HG02623 (cell line): ENCODE measurements at regions not wholly inside any gene's neighbourhood (a gene's known extent, or its start where the extent isn't known, plus 50 kb on each side); places are given as distances from the start of the nearest gene placed in this dataset.
A peak's percentile ranks its signal among the peaks of the same experiment; 100 is the strongest.

ENCODE experiments used
- ATAC-seq: cut with Tn5 transposase; IDR thresholded peaks from one replicate; pipeline ENCODE4 v1.9.1; 2021; ENCODE audit warnings: moderate library complexity; ENCODE audit not compliant: unreplicated experiment

DNA sequence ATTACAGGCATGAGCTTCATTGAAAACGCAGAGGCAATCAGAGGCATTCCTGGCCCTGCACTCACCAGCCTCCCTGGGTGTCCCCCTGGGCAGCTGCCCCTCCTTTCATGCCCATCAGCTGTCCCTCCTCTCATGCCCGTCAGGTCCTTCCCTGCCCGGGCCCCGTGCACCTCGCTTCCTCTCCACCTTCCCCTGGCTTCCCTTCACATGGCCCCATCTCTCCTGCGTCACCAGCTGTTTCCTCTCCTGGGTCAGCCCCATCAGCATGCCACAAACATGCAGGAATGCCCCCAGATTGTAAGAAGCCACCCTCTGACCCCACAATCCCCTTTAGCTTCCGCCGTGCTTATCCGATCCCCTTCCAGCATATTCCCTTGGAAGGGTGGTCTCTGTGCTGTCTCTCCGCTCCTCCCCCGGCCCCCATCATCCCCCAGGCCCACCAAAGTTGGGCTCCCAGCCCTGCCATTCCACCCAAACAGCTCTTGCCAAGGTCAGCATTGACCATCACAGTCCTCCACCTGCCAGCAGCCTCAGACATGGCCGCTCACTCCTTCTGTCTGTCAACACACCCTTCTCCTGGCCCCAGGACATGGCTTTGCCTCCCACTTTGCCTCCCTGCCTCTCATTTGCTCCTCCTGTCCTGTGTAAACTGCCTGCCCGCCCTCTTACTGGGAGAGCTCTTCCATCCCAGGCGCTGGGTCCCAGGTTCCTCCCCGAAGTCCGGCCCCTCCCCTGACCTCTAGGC, 98.6 kb upstream of the IER5L start:
- no peak for ATAC-seq

DNA sequence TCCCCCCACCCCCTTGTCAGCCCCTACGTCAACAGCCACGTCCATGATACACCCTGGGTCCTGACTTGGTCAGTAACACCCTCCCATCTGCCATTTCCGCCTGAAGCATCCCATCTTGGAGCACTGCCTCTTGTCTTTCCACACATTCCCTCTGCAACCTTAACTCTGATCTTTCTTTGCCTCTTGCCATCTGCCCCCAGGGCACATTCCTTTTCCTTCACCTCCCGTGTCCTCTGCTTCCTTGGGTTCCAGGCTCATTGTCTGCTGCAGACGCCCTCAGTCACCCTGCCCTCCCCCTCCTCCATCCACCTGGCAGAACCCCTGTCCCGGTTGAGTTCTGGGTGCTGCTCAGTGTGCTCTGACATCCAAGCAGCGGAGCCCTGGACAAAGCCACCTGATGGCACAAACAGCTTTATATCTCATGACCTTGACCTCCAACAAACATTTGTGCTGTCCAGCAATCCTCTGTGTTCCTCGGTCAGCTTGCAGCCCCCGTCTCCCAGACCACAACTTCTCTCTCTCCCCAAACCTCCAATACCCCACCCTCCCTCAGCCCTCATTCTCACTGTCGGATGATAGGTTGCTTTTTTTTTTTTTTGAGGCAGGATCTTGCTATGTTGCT, 97.7 kb upstream of the IER5L start:
- ATAC-seq: no peak

DNA sequence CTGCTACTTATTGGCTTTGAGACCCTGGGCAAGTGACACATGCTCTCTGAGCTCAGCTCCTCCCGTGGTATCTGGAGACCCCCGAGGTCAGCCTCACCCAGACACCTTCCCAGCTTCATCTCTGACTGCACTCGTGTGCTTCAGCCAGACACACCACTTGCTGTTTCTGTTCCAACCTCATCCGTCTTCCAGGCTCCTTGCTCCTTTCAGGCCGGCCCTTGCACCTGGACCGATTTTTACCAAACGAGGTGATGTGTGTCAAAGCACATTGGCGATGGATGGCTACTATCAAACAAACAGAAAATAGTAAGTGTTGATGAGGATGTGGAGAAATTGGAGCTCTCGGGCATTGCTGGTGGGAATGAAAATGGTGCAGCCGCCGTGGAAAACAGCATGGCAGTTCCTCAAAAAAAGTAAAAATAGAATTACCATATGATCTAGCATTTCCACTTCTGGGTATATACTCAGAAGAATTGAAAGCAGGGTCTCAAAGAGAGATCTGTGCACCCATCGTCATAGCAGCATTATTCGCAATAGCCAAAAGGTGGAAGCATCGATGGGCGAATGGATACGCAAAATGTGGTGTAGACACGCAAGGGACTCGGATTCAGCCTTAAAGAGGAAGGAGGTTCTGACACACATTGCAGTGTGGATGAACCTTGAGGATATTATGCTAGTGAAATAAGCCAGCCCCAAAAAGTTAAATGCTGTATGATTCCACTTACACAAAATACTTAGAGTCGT, 96.1 kb upstream of the IER5L start:
- ATAC-seq: no peak

DNA sequence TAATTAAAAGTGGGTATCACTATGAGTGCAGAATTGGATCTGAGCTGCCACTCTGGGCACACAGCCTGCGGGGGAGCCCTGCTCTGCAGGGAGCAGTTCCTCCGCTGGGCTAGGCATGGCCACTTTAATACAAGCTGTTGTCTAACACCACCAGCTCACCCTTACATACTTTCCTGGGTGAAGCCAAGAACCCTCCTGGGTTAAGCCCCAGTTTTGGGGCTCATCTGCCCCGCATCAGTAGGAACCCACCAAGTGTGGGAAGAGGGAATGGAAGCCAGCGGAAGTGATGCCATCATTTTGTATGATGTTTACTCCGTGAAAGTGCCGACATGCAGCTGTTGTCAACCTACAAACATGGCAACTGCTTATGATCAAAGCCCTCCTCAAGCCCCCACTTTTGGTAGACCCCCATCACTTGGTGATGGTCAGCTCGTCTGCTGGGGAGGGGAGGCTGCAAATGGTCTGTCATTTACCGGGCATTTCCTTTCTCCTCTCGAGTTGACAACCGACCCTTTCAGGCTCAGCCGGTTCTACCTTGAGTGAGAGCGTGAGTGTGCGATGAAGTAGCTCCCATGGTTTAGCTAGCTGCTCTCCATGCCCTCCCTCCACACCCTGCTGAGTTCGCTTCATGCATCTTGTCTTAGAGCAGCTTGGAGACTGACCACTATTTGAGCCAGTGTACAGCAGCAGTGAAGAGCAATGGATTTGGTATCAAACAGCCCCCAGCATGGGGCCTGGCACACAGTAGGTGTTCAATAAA, 95.3 kb upstream of the IER5L start:
- no peak for ATAC-seq

DNA sequence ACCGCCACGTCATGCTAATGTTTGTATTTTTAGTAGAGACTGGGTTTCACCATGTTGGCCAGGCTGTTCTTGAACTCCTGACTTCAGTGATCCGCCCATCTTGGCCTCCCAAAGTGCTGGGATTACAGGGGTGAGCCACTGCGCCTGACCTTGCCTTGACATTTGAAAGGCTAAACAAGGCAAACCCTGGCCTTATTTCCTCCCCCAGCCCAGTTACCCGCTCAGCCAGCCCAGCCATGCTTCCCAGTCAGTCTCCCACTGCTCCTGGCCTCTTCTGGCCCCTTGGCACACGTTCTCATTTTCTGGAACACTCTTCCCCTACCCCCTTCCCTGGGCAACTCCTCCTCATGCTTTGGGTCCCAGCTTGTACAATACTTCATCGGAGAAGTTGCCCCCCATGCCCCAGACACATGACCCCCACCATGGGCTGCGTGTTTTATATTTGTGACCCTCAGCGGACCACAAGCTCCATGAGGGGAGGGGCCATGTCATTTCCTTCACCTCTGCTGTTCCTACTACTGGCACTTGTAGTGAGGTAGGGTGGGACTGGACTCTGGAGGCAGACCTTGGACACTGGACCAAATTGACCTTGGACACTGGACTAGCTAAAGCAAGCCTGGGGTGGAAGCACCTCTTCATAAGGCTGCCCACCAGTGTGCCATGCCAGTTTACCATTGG, 94.4 kb upstream of the IER5L start:
- no peak for ATAC-seq

DNA sequence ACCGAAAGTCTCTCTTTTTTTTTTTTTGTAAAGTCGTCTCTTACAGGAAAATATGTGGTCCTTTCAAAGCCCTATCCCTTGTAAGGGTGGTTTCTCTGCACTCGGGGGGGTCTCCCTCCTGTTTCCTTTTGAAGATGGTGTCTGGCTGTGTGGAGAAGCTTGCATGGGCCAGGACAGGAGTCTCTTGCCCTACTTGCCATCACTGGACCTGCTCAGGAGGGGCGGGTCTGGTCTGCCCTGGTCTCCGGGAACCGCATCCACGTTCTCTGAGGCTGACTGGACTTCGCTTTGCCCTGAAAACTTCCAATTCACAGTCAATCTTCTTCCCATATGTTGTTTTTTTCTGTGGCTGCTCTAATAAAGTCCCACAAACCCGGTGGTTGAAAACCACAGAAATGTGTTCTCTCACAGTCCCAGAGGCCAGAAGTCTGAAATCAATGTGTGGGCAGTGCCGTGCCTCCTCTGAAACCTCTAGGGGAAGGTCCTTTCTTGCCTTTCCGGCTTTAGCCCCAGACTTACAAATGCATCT, 92.9 kb upstream of the IER5L start:
- peak; percentile 51 for ATAC-seq

DNA sequence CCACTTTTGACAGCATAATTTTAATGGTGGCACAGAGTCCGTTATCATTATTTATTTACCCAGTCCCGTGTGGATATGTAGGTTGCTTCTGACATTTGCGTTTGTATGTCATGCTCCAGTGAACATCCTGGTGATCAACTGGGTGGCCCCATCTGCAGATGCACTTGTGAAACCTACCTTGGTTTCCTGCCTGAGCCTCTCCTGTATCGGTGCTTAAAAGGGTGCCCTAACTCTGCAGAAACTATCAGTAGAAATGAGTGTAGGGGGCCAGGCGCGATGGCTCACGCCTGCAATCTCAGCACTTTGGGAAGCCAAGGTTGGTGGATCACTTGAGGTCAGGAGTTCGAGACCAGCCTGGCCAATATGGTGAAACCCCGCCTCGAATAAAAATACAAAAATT, 92.1 kb upstream of the IER5L start:
- ATAC-seq: peak; percentile 59

DNA sequence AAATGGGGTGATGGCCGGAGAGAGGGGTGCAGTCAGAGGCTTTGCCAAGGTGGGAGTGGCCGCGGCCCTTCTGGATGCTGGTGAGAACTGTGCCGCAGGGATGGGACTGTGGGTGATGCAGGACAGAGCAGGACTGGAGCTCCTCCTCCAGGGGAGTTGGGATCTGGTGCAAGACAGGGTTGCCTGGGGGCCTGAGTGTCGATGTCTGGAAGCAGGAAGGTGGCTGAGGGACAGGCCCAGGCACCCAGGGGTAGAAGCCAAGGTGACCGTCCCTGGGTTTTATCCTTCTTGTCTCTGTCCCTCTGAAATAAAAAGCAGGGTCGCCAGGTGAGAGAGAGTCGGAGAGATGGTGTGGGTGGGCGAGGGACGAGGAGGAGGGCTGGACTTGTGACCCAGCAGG, 89.1 kb upstream of the IER5L start:
- ATAC-seq: no peak

DNA sequence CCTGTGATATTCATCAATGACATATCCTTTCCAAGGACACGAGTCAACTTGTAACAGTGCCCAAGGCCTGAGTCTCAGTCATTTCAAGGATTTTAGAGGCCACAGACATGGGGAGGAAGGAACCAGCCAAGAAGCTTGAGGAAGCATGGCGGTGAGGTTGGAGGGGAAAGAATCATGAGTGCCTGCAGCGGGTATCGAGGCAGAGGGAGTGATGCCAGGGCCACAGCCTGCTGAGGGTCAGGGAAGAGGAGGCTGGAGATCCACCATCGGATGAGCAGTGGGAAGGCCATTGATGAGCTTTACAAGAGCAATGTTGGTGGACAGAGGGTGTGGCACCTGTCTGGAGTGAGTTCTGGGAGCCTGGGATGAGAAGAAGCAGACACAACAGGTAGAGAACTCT, 88.5 kb upstream of the IER5L start:
- ATAC-seq: no peak

DNA sequence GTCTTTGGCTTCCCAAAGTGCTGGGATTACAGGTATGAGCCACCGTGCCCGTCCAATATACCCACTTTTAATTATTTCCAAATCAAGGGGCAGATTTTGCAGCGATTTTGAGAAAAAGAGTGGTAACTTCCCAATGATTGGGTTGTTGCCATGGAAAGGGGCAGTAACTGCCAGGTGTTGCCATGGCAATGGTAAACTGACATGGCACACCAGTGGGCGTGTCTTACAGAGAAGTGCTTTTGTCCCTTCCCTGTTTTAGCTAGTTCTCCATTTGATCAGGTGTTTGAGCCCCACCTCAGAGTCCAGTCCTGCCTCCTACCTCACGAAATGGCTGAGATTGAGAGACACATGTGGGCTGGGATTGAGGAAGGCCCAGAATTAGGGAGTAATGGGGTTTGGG, 86.3 kb upstream of the IER5L start:
- no peak for ATAC-seq

DNA sequence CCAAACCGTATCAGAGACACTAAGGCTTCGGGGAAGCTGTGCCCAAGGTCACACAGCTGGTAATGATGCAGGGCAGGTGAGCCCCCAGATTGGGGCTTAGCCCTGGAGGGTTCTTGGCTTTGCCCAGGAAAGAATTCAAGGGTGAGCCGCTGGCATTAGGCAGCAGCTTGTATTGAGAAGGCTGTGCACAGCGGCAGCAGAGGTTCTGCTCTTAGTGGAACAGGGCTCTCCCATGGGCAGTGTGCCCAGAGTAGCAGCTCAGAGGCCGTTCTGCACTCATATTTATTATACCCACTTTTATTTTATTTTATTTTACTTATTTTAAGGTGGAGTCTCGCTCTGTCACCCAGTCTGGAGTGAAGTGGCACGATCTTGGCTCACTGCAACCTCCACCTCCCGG, 85.8 kb upstream of the IER5L start:
- no peak for ATAC-seq

DNA sequence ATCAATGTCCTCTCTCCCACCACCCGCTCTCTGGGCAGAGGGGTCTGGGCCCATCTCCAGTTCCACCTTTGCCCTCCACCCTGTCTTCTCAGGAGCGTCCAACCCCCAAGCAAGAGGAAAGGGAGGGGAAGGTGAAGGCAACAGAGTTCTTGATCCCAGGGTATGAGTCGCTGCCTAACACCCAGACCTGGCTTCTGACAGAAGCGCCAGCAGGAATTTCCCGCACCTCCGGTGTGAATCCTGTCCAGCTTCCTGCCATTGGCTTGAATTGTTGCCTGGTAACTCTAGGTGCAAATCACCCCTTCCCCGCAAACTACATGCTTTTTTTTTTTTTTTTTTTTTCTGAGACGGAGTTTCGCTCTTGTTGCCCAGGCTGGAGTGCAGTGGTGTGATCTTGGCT, 84.2 kb upstream of the IER5L start:
- no peak for ATAC-seq

DNA sequence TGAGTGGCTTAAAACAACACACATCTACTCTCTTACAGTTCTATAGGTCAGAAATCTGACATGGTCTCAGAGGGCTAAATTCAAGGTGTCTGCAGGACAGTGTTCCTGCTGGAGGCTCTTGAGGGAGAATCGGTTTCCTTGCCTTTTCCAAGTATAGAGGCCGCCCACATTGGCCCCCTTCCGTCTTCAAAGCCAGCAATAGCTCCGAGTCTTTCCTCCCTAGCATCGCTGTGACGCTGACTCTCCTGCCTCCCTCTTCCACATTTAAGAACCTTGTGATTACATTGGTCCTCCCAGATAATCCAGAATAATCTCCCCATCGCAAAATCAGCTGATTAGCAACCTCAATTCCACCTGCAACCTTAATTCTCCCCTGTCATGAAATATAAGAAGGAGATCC, 81.3 kb upstream of the IER5L start:
- no peak for ATAC-seq

DNA sequence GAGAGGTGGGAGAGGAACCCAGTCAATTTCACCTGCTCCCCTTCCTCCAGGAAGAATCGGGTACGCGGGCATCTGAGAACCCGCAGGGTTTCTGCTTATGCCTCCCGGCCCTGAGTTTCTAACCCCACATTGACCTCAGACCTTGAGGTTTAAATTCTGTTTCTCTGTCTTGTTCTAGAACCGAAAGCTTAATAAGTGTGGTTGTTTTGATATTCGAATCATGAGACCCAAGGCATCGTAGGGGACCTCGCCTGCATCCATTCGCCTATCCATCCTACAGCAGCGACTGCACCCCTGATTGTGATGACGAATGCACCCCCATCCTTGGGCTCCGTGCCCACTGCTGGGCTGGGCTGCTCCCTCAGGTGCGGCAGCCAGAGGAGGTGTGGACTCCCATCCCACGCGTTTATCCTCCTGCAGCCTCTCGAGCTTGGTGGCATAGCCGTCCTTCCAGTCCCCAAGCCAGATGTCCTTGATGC, 80.8 kb upstream of the IER5L start:
- no peak for ATAC-seq

DNA sequence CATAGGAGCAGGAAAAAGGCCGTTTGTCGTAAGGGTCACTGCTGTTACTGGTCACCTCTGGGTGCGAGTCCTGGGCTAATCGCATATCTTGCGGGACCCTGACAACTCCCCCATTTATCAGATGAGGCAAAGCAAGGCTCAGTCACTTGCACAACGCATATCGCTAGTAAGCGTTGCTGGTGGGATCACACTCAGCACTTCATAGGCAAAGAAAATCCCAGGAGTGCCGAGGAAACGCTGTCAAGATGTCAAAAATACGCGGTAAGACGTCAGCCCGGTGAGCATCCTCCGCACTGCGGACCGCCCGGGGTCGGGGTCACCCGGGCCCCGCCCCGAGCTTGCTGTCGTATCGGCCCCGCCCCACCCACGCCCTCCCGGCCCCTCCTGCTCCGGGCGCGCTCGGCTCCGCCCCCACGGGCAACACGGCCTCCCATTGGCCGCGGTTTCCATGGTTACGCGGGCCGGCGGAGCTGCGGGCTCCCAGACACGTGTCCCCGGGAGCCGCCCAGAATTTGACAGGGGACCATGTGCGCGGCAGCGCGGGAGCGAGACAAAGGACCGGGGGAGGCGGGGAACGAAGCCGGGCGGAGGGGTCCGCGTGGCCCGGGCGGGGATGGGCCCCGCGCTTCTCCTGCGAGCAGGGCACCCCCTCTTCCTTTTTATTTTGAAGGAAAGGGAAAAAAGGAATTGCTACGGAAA, 80.2 kb upstream of the IER5L start:
- no peak for ATAC-seq

DNA sequence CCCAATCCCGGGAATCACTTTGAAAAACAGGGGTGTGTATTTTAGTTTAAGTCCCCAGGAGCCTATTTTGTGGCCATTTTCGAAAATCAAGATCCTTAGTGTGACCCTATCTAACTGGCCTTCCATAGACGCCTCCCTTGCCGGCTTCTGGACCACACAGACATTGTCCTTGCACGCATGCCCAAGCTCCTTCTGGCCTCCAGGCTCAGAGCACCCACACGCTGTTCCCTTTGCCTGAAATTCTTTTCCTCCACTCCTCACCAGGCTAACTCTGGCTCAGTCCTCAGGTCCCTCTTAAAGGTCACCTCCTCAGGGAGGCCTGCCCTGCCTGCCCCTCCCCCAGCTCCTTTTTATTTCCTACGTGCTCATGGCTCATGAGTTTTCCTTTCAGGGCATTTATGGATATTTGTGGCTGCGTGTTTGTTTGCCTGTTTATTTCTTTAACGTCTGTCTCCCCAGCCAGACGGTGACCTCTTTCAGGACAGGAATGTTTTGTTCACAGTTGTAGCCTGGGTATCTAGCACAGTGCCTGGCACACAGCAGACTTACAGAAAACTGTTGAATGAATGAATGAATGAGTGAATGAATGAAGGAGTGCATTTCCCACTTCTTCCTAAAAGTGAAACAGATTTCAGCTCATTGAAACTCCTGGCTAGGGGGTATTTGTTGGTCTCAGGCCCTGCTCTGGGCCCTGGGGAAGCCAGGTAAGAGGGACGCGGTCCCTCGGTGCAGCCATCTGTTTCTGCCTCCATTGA, 79.1 kb upstream of the IER5L start:
- ATAC-seq: no peak

DNA sequence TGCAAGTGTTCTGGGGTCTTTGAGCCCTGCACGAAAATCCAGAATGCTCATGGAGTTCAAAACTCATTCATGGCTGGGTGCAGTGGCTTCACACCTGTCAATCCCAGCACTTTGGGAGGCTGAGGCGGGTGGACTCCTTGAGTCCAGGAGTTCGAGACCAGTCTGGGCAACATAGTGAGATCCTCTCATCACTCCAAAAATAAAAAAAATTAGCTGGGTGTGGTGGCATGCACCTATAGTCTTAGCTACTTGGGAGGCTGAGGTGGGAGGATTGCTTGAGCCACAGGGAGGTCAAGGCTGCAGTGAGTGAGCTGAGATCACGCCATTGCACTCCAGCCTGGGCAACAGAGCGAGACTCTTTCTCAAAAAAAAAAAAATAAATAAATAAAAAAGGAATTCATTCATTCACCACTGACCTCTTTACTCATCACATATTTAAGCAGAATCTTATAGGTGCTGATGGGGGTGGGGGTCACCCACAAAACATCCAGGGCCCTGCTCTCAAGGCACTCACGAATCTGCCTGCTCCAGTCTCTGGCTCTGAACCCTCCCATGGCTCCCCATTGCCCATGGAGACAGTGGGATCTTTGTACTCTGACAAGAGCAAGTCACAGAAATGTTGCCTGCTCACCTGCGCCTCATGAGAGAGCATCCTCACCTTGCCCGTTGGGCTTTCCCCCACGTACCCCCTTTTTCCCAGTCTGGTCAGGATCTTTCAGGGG, 76.7 kb upstream of the IER5L start:
- no peak for ATAC-seq

DNA sequence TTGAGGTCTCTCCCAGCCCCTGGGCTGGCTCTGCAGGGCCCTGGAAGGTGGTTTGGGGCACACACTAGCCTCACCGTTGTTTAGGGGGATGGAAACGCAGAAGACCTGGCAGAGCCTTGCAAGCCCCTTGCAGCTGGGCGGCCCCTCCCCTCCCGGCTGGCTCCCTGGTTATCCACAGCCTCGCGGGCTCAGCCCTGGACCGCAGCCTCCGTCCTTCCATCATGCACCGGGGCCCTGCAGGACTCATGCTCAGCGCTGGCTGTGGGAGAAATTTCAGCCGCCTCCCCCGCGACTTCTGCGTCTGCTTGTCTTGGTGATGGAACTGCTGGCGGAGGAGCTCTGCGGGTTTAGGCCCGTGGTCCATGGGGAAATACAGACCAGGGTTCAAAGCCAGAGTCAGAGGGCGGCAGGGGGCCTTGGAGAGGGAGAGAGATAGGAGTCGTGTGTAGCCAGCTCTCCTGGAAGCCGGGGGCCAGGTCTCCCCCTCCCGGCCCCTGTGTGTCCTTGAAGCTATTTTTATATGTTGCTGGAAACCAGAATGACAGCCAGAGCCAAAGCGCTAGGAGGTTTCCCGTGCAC, 75.8 kb upstream of the IER5L start:
- ATAC-seq: no peak
